Testis (tissue), 2 donors: ENCODE measurements at regions not wholly inside any gene's neighbourhood (a gene's known extent, or its start where the extent isn't known, plus 50 kb on each side); places are given as distances from the start of the nearest gene placed in this dataset.

Experiments
- DNase-seq: peaks from one replicate; pipeline ENCODE4 v3.0.0-alpha.2; 2019
- H3K27ac ChIP-seq, 2 donors: fragments of 200-600 bp; sonication (generic); one replicate each; pipeline ENCODE4 v1.5.1; 2019
- H3K27me3 ChIP-seq: fragments of 200-600 bp; sonication (generic); one replicate; pipeline ENCODE4 v1.5.1; 2019
- H3K36me3 ChIP-seq: fragments of 200-600 bp; sonication (generic); one replicate; pipeline ENCODE4 v1.5.1; 2017; ENCODE audit warnings: low read depth; ENCODE audit errors: missing control alignments
- H3K4me1 ChIP-seq: fragments of 200-600 bp; sonication (generic); one replicate; pipeline ENCODE4 v1.5.1; 2019
- H3K4me3 ChIP-seq, 2 donors: fragments of 200-600 bp; sonication (generic); one replicate each; pipeline ENCODE4 v1.5.1; 2017 to 2019
- H3K9me3 ChIP-seq: fragments of 200-600 bp; sonication (generic); one replicate; pipeline ENCODE4 v1.5.1; 2017
- POLR2A ChIP-seq: fragments of 450-650 bp; IDR thresholded peaks from one replicate; pipeline ENCODE4 v1.6.1; 2017; ENCODE audit warnings: antibody characterized with exemption, mild to moderate bottlenecking, moderate library complexity
- WGBS, 2 donors: methylation state at CpG; one replicate each; pipeline ENCODE4 v1.1.5; 2018; 5-methylcytosine and 5-hydroxymethylcytosine counted together
- intact Hi-C: fragments of 100-400 bp; cut with DNase I; formaldehyde crosslinking; loops from one replicate; pipeline ENCODE4 v1.15.1; 2023; ENCODE audit warnings: low total_unique reads
- TF ChIP-seq, protein P1 (sequence below), 3 experiments: fragments of 450-650 bp in 2 of 3; fragments of 200-600 bp in 1 of 3; sonication (generic) in 1 of 3; IDR thresholded peaks; one replicate each; pipeline ENCODE4 v1.5.1; 2016 to 2019; ENCODE audit warnings: antibody characterized with exemption in 3 of 3, mild to moderate bottlenecking in 2 of 3, moderate library complexity in 1 of 3

- H3K27me3 ChIP-seq: no peaks in the 10 kb centered on the region
- H3K4me3 ChIP-seq: no peak overlapping the region
- no peak overlapping the region for H3K27ac ChIP-seq
- no peaks in the 10 kb centered on the region for H3K9me3 ChIP-seq
- no peaks in the 10 kb centered on the region for H3K36me3 ChIP-seq
- H3K4me1 ChIP-seq: no peaks in the 10 kb centered on the region
- DNase-seq: no peak
- no peak for TF ChIP-seq POLR2A
- TF ChIP-seq, protein P1, sequence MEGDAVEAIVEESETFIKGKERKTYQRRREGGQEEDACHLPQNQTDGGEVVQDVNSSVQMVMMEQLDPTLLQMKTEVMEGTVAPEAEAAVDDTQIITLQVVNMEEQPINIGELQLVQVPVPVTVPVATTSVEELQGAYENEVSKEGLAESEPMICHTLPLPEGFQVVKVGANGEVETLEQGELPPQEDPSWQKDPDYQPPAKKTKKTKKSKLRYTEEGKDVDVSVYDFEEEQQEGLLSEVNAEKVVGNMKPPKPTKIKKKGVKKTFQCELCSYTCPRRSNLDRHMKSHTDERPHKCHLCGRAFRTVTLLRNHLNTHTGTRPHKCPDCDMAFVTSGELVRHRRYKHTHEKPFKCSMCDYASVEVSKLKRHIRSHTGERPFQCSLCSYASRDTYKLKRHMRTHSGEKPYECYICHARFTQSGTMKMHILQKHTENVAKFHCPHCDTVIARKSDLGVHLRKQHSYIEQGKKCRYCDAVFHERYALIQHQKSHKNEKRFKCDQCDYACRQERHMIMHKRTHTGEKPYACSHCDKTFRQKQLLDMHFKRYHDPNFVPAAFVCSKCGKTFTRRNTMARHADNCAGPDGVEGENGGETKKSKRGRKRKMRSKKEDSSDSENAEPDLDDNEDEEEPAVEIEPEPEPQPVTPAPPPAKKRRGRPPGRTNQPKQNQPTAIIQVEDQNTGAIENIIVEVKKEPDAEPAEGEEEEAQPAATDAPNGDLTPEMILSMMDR (IDR thresholded peaks at IDR 0.05): no peak
- intact Hi-C loops: no loop called here
- WGBS, 2 donors: 66 to 76% methylated on average over 5 of the region's 5 CpGs
Observed at GRCh38 chr15:52844823-52845222, 54.7 kb upstream of the ONECUT1 start.
